RWPE1 (cell line): ENCODE measurements at regions not wholly inside any gene's neighbourhood (a gene's known extent, or its start where the extent isn't known, plus 50 kb on each side); places are given as distances from the start of the nearest gene placed in this dataset.

Experiments
- CTCF ChIA-PET: fragments of 350-600 bp; sonication (Branson Sonifier 250); formaldehyde crosslinking; extraction: SDS; loops from one replicate; lab custom pipeline; 2021; lab: Yijun Ruan, JAX
- POLR2A ChIA-PET: fragments of 400-600 bp; formaldehyde crosslinking; extraction: SDS; loops from one replicate; lab custom pipeline; 2020; ENCODE audit warnings: antibody characterized with exemption; ENCODE audit not compliant: low non-redundant PET; lab: Yijun Ruan, JAX
- DNase-seq: peaks from one replicate; pipeline ENCODE4 v3.0.0; 2012; ENCODE audit warnings: low spot score
- H3K27ac ChIP-seq: fragments of 450-650 bp; 2 replicates; pipeline ENCODE4 v1.5.1; 2017
- CTCF ChIP-seq: fragments of 450-650 bp; conservative IDR thresholded peaks from 2 replicates; pipeline ENCODE4 v1.5.1; 2017; ENCODE audit warnings: low read depth, mild to moderate bottlenecking

- ChIA-PET CTCF (no interaction called here), POLR2A (no interaction called here)
- TF ChIP-seq CTCF = no peak
Measured at GRCh38 chr3:13150624-13151023, 77.4 kb upstream of the IQSEC1 start.

DNA sequence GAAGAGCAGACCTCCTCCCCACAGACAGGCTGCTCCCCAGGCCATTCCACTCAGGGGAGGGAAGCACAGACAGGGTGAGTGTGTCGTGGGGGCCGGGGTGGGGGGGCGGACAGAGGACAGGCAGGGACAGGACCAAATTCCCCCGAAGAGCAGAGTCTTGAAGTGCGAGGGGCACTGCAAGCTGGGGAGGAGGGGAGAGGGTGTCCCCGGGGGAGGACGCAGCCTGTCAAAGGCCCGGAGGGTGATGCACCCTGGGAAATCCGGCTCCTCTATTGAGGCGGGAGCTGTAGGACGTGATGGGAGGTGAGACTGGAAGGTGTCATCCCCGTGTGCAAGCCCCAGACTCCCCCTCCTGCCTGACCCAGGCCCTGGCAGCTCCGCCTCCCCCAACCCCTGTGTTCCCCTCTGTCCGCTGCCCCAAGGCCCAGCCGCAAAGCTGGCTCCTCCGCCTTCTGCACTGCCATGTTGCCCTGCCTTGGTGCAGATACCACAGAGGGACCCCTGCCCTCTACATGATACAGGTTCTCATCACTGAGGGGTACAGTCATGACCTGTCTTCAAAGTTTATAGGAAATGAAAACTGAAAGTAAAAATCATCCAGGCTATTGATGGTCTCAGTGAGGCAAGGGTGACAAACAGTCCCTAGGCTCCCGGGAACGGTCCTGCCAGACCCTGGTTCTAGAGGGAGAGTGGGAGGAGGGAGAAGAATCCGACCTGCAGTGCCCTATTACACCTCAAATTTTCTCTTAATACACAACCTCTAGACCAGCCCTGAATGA, 76.3 kb upstream of the IQSEC1 start:
- POLR2A ChIA-PET = no interaction called here
- no peak for TF ChIP-seq CTCF
- CTCF ChIA-PET = no interaction called here
- no peak overlapping the region for H3K27ac ChIP-seq
- DNase-seq = no peak

More at GRCh38 chr3:13150624-13151023, 77.4 kb upstream of the IQSEC1 start:
- no peak for DNase-seq
- H3K27ac ChIP-seq = no peak overlapping the region

- H3K27ac ChIP-seq = no peak overlapping the region
- CTCF ChIA-PET = no interaction called here
- DNase-seq = no peak
- TF ChIP-seq CTCF = no peak
- POLR2A ChIA-PET = no interaction called here
Measured at GRCh38 chr3:13148561-13149329, 75.5 kb upstream of the IQSEC1 start.

- POLR2A ChIA-PET = no interaction called here
- no peak overlapping the region for H3K27ac ChIP-seq
- CTCF ChIA-PET = no interaction called here
- no peak for DNase-seq
- no peak for TF ChIP-seq CTCF
Measured at GRCh38 chr3:13148126-13148525, 74.9 kb upstream of the IQSEC1 start.

DNA sequence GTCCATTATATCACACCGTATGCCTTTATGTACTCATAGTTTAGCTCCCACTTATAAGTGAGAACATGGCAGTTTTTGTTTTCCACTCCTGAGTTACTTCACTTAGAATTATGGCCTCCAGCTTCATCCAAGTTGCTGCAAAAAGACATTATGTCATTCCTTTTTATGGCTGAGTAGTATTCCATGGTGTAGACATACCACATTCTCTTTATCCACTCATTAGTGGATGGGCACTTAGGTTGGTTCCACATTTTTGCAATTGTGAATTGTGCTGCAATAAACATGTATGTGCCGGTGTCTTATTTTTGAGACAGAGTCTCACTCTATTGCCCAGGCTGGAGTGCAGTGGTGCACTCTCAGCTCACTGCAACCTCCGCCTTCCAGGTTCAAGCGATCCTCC, 74.1 kb upstream of the IQSEC1 start:
- no peak for DNase-seq
- ChIA-PET CTCF (no interaction called here), POLR2A (no interaction called here)
- no peak overlapping the region for H3K27ac ChIP-seq
- no peak for TF ChIP-seq CTCF

- DNase-seq = no peak
- ChIA-PET POLR2A (no interaction called here), CTCF (no interaction called here)
- no peak overlapping the region for H3K27ac ChIP-seq
- no peak for TF ChIP-seq CTCF
Measured at GRCh38 chr3:13146643-13147143, 73.5 kb upstream of the IQSEC1 start.
